Aorta (tissue), 5 donors: ENCODE measurements at regions not wholly inside any gene's neighbourhood (a gene's known extent, or its start where the extent isn't known, plus 50 kb on each side); places are given as distances from the start of the nearest gene placed in this dataset.

Experiments
- ATAC-seq: fragments of 200-7000 bp; cut with Tn5 transposase; one replicate; pipeline ENCODE4 v1.9.1; 2022; ENCODE audit warnings: moderate library complexity; ENCODE audit not compliant: low FRiP score
- DNase-seq, 2 donors: peaks; one replicate each; pipeline ENCODE4 v3.0.0-alpha.2; 2020
- H3K27ac ChIP-seq, 2 donors: one replicate each; pipeline ENCODE4 v1.5.1; 2013; ENCODE audit warnings: low read length in 2 of 2, mild to moderate bottlenecking in 2 of 2, moderate library complexity in 2 of 2, control low read depth in 1 of 2, inconsistent platforms in 1 of 2, low read depth in 1 of 2
- H3K27me3 ChIP-seq, 2 donors: one replicate each; pipeline ENCODE4 v1.6.1; 2013; ENCODE audit warnings: control low read depth in 1 of 2, low read length in 1 of 2, mild to moderate bottlenecking in 1 of 2, moderate library complexity in 1 of 2; ENCODE audit not compliant: insufficient read depth in 2 of 2, control insufficient read depth in 1 of 2
- H3K36me3 ChIP-seq, 2 donors: one replicate each; pipeline ENCODE4 v1.6.1; 2013; ENCODE audit warnings: control low read depth in 1 of 2, low read length in 1 of 2, mild to moderate bottlenecking in 1 of 2; ENCODE audit not compliant: insufficient read depth in 2 of 2, control insufficient read depth in 1 of 2
- H3K4me1 ChIP-seq, 2 donors: one replicate each; pipeline ENCODE4 v1.6.1; 2013; ENCODE audit warnings: low read length in 2 of 2, control low read depth in 1 of 2, mild to moderate bottlenecking in 1 of 2, moderate library complexity in 1 of 2; ENCODE audit not compliant: insufficient read depth in 2 of 2, control insufficient read depth in 1 of 2
- H3K4me3 ChIP-seq, 2 donors: one replicate each; pipeline ENCODE4 v1.5.1; 2013; ENCODE audit warnings: low read length in 2 of 2, control low read depth in 1 of 2, mild to moderate bottlenecking in 1 of 2
- H3K9me3 ChIP-seq: one replicate; pipeline ENCODE4 v1.6.1; 2013; ENCODE audit warnings: mild to moderate bottlenecking, low read length; ENCODE audit not compliant: control insufficient read depth
- WGBS, 2 donors: extraction: QIAGEN DNeasy Blood & Tissue Kit; methylation state at CpG; one replicate each; pipeline ENCODE4 v1.1.7; 2013; 5-methylcytosine and 5-hydroxymethylcytosine counted together
- intact Hi-C, 2 donors: fragments of 100-400 bp; cut with DNase I; formaldehyde crosslinking; loops; one replicate each; pipeline versions ENCODE4 v1.14.2 to v1.15.0; 2022
- donor health status: healthy with polysubstance abuse.
- donor health status: Bipolar disorder and iron deficiency.
- donor health status: DM: no; HTN: no; CAD: no.
- donor health status: DM: no; HTN: no; CAD: no.
- donor health status: DM: yes; HTN: yes; CAD: no.

GRCh38 chr2:228312172-228312571 is 130.7 kb upstream of the SPHKAP start:
- intact Hi-C loops, result no loop called here
- H3K27me3 ChIP-seq, result peaks cover 0 to 1% of the 10 kb centered on the region in 2 donors
- DNase-seq, result no peak
- no peaks in the 10 kb centered on the region for H3K36me3 ChIP-seq
- WGBS, 2 donors, result 67 to 77% methylated on average over 5 of the region's 5 CpGs
- H3K4me3 ChIP-seq, result no peak overlapping the region
- H3K4me1 ChIP-seq, result no peaks in the 10 kb centered on the region
- no peak overlapping the region for H3K27ac ChIP-seq
- no peak for ATAC-seq
- H3K9me3 ChIP-seq, result no peaks in the 10 kb centered on the region

- no peak overlapping the region for H3K27ac ChIP-seq
- DNase-seq (no peak), ATAC-seq (no peak)
- H3K36me3 ChIP-seq, result no peaks in the 10 kb centered on the region
- no peaks in the 10 kb centered on the region for H3K4me1 ChIP-seq
- no peaks in the 10 kb centered on the region for H3K27me3 ChIP-seq
- intact Hi-C loops, result no loop called here
- peaks cover 1% of the 10 kb centered on the region for H3K9me3 ChIP-seq
- 80 to 82% methylated on average over 3 of the region's 3 CpGs for WGBS, 2 donors
- H3K4me3 ChIP-seq, result no peak overlapping the region
Measured at GRCh38 chr2:228303960-228304359, 122.5 kb upstream of the SPHKAP start.

- ATAC-seq (no peak), DNase-seq (no peak)
- H3K4me1 ChIP-seq, result no peaks in the 10 kb centered on the region
- WGBS, 2 donors, result 74 to 82% methylated on average over 3 of the region's 3 CpGs
- no peaks in the 10 kb centered on the region for H3K36me3 ChIP-seq
- intact Hi-C loops, result no loop called here
- H3K4me3 ChIP-seq, result no peak overlapping the region
- H3K27ac ChIP-seq, result no peak overlapping the region
- H3K9me3 ChIP-seq, result no peaks in the 10 kb centered on the region
- H3K27me3 ChIP-seq, result no peaks in the 10 kb centered on the region
Measured at GRCh38 chr2:228283491-228284171, 102.1 kb upstream of the SPHKAP start.

GRCh38 chr2:228282376-228282775 is 100.9 kb upstream of the SPHKAP start:
- no peaks in the 10 kb centered on the region for H3K36me3 ChIP-seq
- no peak overlapping the region for H3K4me3 ChIP-seq
- intact Hi-C loops, result no loop called here
- H3K27ac ChIP-seq, result no peak overlapping the region
- WGBS, 2 donors, result 84 to 87% methylated on average over 2 of the region's 2 CpGs
- no peaks in the 10 kb centered on the region for H3K9me3 ChIP-seq
- H3K27me3 ChIP-seq, result no peaks in the 10 kb centered on the region
- no peak for DNase-seq
- ATAC-seq, result no peak
- H3K4me1 ChIP-seq, result no peaks in the 10 kb centered on the region

GRCh38 chr2:228273159-228273558 is 91.7 kb upstream of the SPHKAP start:
- Histone ChIP-seq H3K4me3 (no peak overlapping the region), H3K36me3 (no peaks in the 10 kb centered on the region), H3K27ac (no peak overlapping the region), H3K9me3 (no peaks in the 10 kb centered on the region), H3K27me3 (no peaks in the 10 kb centered on the region), H3K4me1 (no peaks in the 10 kb centered on the region)
- 63% methylated on average over 6 of the region's 6 CpGs for WGBS, 2 donors
- DNase-seq, result no peak
- intact Hi-C loops, result no loop called here
- ATAC-seq, result no peak

GRCh38 chr2:228269351-228269750 is 87.9 kb upstream of the SPHKAP start:
- 16 to 23% methylated on average over 2 of the region's 2 CpGs for WGBS, 2 donors
- ATAC-seq (no peak), DNase-seq (no peak)
- Histone ChIP-seq H3K4me1 (no peaks in the 10 kb centered on the region), H3K9me3 (no peaks in the 10 kb centered on the region), H3K27me3 (no peaks in the 10 kb centered on the region), H3K36me3 (no peaks in the 10 kb centered on the region), H3K27ac (no peak overlapping the region), H3K4me3 (no peak overlapping the region)
- intact Hi-C loops, result no loop called here

- no peak for DNase-seq
- no peaks in the 10 kb centered on the region for H3K36me3 ChIP-seq
- H3K4me1 ChIP-seq, result no peaks in the 10 kb centered on the region
- no peak overlapping the region for H3K4me3 ChIP-seq
- 43 to 50% methylated on average over 1 of the region's 1 CpG for WGBS, 2 donors
- intact Hi-C loops, result no loop called here
- H3K27me3 ChIP-seq, result no peaks in the 10 kb centered on the region
- H3K9me3 ChIP-seq, result no peaks in the 10 kb centered on the region
- ATAC-seq, result no peak
- H3K27ac ChIP-seq, result no peak overlapping the region
Measured at GRCh38 chr2:228268756-228269155, 87.3 kb upstream of the SPHKAP start.

GRCh38 chr2:228268301-228268700 is 86.8 kb upstream of the SPHKAP start:
- no peak for DNase-seq
- no peak overlapping the region for H3K27ac ChIP-seq
- WGBS, 2 donors, result 63 to 80% methylated on average over 2 of the region's 2 CpGs
- H3K27me3 ChIP-seq, result no peaks in the 10 kb centered on the region
- no peaks in the 10 kb centered on the region for H3K9me3 ChIP-seq
- no peak overlapping the region for H3K4me3 ChIP-seq
- intact Hi-C loops, result no loop called here
- no peaks in the 10 kb centered on the region for H3K4me1 ChIP-seq
- no peak for ATAC-seq
- no peaks in the 10 kb centered on the region for H3K36me3 ChIP-seq

GRCh38 chr2:228263156-228263555 is 81.7 kb upstream of the SPHKAP start:
- no peaks in the 10 kb centered on the region for H3K4me1 ChIP-seq
- no peaks in the 10 kb centered on the region for H3K9me3 ChIP-seq
- intact Hi-C loops, result no loop called here
- DNase-seq, result no peak
- no peaks in the 10 kb centered on the region for H3K27me3 ChIP-seq
- no peak for ATAC-seq
- no peak overlapping the region for H3K27ac ChIP-seq
- no peak overlapping the region for H3K4me3 ChIP-seq
- H3K36me3 ChIP-seq, result no peaks in the 10 kb centered on the region
- WGBS, 2 donors, result 94% methylated on average over 3 of the region's 3 CpGs
